Right lobe of liver (tissue), 4 donors: ENCODE measurements at regions not wholly inside any gene's neighbourhood (a gene's known extent, or its start where the extent isn't known, plus 50 kb on each side); places are given as distances from the start of the nearest gene placed in this dataset.

Experiments
- CTCF ChIP-seq, 4 donors: fragments of 200-600 bp in 3 of 4; fragments of 450-650 bp in 1 of 4; IDR thresholded peaks; one replicate each; pipeline versions ENCODE4 v1.5.1 to v1.8.0; 2016 to 2022; ENCODE audit warnings: antibody characterized with exemption in 4 of 4, mild to moderate bottlenecking in 2 of 4
- POLR2A ChIP-seq: fragments of 450-650 bp; IDR thresholded peaks from one replicate; pipeline ENCODE4 v1.6.1; 2017; ENCODE audit warnings: antibody characterized with exemption, mild to moderate bottlenecking
- donor health status: DM: no; HTN: no; CAD: no.
- donor health status: DM: no; HTN: no; CAD: no.
- donor health status: DM: no; HTN: yes; CAD: no.

GRCh38 chr1:219075121-219075879 lies 98.4 kb upstream of the LYPLAL1 start:
- TF ChIP-seq CTCF (IDR thresholded peaks at IDR 0.05) (no peak), POLR2A (no peak)
